K562 (cell line): ENCODE measurements at regions not wholly inside any gene's neighbourhood (a gene's known extent, or its start where the extent isn't known, plus 50 kb on each side); places are given as distances from the start of the nearest gene placed in this dataset.

Source experiments
- ELF1 ChIP-seq: fragments of 200-800 bp; sonication (Bioruptor generic); IDR thresholded peaks from 2 replicates; pipeline ENCODE4 v1.6.1; 2016; ENCODE audit warnings: missing genetic modification characterization, missing compliant biosample characterization
- MEF2D ChIP-seq: conservative IDR thresholded peaks from 2 replicates; pipeline ENCODE4 v1.6.1; 2016; ENCODE audit warnings: low read depth, missing genetic modification characterization, missing compliant biosample characterization
- NEUROD1 ChIP-seq: fragments of 150-350 bp; IDR thresholded peaks from 2 replicates; pipeline ENCODE4 v1.6.1; 2014; ENCODE audit warnings: borderline replicate concordance, low read length, low read depth; ENCODE audit not compliant: partially characterized antibody
- SP2 ChIP-seq: IDR thresholded peaks from 2 replicates; pipeline ENCODE4 v1.6.1; 2011; ENCODE audit warnings: mild to moderate bottlenecking, low read depth, low read length, moderate library complexity; ENCODE audit not compliant: poor library complexity, severe bottlenecking; ENCODE audit errors: extremely low read depth
- ZNF354B ChIP-seq: fragments of 250-450 bp; sonication (Bioruptor Pico); IDR thresholded peaks from 2 replicates; pipeline ENCODE4 v1.4.0; 2020
- TF ChIP-seq, protein P1 (sequence below), 3 experiments: IDR thresholded peaks in 2 of 3; conservative IDR thresholded peaks in 1 of 3; 2 replicates each; pipeline ENCODE4 v1.5.1; 2011 to 2012; ENCODE audit warnings: low read length in 3 of 3, mild to moderate bottlenecking in 3 of 3, control low read depth in 2 of 3, improper control_type of control experiment in 1 of 3, inconsistent platforms in 1 of 3, low read depth in 1 of 3, mixed read lengths in 1 of 3, moderate library complexity in 1 of 3; ENCODE audit not compliant: insufficient read depth in 2 of 3
- TF ChIP-seq, protein P2 (sequence below): sonication (generic); formaldehyde crosslinking; IDR thresholded peaks from 2 replicates; pipeline ENCODE4 v1.8.1; 2022; ENCODE audit warnings: missing genetic modification reagents
- TF ChIP-seq, protein P3 (sequence below): fragments of 450-650 bp; IDR thresholded peaks from 2 replicates; pipeline ENCODE4 v1.6.1; 2017; ENCODE audit warnings: mild to moderate bottlenecking, moderate library complexity

DNA sequence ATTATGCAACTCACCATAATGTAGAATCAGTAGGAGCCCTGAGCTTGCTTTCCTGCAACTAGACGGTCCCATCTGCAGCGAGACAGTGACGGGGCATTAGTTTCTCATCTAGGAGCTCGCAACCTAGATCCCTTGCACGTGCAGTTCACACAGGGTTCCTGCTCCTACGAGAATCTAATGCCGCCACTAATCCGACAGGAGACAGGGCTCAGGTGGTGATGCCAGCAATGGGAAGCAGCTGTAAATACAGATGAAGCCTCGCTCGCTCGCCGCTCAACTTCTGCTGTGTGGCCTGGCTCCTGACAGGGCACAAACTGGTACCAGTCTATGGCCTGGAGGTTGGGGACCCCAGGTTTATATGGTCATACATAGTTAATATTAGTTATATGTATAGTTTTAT lies 394.5 kb downstream of the NPIPA8 start:
- TF ChIP-seq, protein P1, sequence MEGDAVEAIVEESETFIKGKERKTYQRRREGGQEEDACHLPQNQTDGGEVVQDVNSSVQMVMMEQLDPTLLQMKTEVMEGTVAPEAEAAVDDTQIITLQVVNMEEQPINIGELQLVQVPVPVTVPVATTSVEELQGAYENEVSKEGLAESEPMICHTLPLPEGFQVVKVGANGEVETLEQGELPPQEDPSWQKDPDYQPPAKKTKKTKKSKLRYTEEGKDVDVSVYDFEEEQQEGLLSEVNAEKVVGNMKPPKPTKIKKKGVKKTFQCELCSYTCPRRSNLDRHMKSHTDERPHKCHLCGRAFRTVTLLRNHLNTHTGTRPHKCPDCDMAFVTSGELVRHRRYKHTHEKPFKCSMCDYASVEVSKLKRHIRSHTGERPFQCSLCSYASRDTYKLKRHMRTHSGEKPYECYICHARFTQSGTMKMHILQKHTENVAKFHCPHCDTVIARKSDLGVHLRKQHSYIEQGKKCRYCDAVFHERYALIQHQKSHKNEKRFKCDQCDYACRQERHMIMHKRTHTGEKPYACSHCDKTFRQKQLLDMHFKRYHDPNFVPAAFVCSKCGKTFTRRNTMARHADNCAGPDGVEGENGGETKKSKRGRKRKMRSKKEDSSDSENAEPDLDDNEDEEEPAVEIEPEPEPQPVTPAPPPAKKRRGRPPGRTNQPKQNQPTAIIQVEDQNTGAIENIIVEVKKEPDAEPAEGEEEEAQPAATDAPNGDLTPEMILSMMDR (IDR thresholded peaks at IDR 0.05 in 2 of 3, conservative IDR thresholded peaks at IDR 0.05 in 1 of 3; ENCODE audit: insufficient read depth in 2 of 3, low read depth in 1 of 3, low read length in 3 of 3): no peak
- TF ChIP-seq, protein P2, sequence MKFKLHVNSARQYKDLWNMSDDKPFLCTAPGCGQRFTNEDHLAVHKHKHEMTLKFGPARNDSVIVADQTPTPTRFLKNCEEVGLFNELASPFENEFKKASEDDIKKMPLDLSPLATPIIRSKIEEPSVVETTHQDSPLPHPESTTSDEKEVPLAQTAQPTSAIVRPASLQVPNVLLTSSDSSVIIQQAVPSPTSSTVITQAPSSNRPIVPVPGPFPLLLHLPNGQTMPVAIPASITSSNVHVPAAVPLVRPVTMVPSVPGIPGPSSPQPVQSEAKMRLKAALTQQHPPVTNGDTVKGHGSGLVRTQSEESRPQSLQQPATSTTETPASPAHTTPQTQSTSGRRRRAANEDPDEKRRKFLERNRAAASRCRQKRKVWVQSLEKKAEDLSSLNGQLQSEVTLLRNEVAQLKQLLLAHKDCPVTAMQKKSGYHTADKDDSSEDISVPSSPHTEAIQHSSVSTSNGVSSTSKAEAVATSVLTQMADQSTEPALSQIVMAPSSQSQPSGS: no peak
- no peak for TF ChIP-seq NEUROD1
- no peak for TF ChIP-seq SP2
- no peak for TF ChIP-seq MEF2D (tag)
- TF ChIP-seq, protein P3, sequence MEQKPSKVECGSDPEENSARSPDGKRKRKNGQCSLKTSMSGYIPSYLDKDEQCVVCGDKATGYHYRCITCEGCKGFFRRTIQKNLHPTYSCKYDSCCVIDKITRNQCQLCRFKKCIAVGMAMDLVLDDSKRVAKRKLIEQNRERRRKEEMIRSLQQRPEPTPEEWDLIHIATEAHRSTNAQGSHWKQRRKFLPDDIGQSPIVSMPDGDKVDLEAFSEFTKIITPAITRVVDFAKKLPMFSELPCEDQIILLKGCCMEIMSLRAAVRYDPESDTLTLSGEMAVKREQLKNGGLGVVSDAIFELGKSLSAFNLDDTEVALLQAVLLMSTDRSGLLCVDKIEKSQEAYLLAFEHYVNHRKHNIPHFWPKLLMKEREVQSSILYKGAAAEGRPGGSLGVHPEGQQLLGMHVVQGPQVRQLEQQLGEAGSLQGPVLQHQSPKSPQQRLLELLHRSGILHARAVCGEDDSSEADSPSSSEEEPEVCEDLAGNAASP: no peak
- no peak for TF ChIP-seq ELF1
- TF ChIP-seq ZNF354B (CRISPR knock-in tag): no peak
